HCT116 (cell line): ENCODE measurements at regions not wholly inside any gene's neighbourhood (a gene's known extent, or its start where the extent isn't known, plus 50 kb on each side); places are given as distances from the start of the nearest gene placed in this dataset.

Experiments used
- CBX3 ChIP-seq: IDR thresholded peaks from 2 replicates; pipeline ENCODE4 v1.6.1; 2012; ENCODE audit warnings: low read depth
- CEBPB ChIP-seq: IDR thresholded peaks from 2 replicates; pipeline ENCODE4 v1.6.1; 2012; ENCODE audit warnings: low read depth
- ELF1 ChIP-seq: IDR thresholded peaks from 2 replicates; pipeline ENCODE4 v1.6.1; 2012; ENCODE audit warnings: low read depth, borderline replicate concordance
- EZH2 ChIP-seq: fragments of 200-600 bp; sonication (generic); IDR thresholded peaks from 2 replicates; pipeline ENCODE4 v1.6.1; 2017; ENCODE audit warnings: antibody characterized with exemption, mixed run types
- POLR2A ChIP-seq: IDR thresholded peaks from 2 replicates; pipeline ENCODE4 v1.7.0; 2011; ENCODE audit warnings: borderline replicate concordance; ENCODE audit not compliant: insufficient read depth, insufficient read length; ENCODE audit errors: extremely low read depth
- SRF ChIP-seq: IDR thresholded peaks from 2 replicates; pipeline ENCODE4 v1.6.1; 2012; ENCODE audit warnings: low read depth
- YY1 ChIP-seq: IDR thresholded peaks from 2 replicates; pipeline ENCODE4 v1.6.1; 2011; ENCODE audit warnings: low read length, low read depth, moderate library complexity, mild to moderate bottlenecking; ENCODE audit not compliant: insufficient replicate concordance; ENCODE audit errors: extremely low read depth
- TF ChIP-seq, protein P1 (sequence below), 3 experiments: fragments of 200-600 bp in 1 of 3; sonication (generic) in 1 of 3; IDR thresholded peaks in 2 of 3; conservative IDR thresholded peaks in 1 of 3; 2 replicates each; pipeline ENCODE4 v1.5.1; 2012 to 2017; ENCODE audit warnings: low read depth in 2 of 3, low read length in 2 of 3, antibody characterized with exemption in 1 of 3, borderline replicate concordance in 1 of 3, control low read depth in 1 of 3, mild to moderate bottlenecking in 1 of 3, mixed read lengths in 1 of 3, mixed run types in 1 of 3, moderate library complexity in 1 of 3; ENCODE audit not compliant: insufficient read depth in 1 of 3
- TF ChIP-seq, protein P2 (sequence below): IDR thresholded peaks from 2 replicates; pipeline ENCODE4 v1.6.1; 2012; ENCODE audit warnings: low read depth

DNA sequence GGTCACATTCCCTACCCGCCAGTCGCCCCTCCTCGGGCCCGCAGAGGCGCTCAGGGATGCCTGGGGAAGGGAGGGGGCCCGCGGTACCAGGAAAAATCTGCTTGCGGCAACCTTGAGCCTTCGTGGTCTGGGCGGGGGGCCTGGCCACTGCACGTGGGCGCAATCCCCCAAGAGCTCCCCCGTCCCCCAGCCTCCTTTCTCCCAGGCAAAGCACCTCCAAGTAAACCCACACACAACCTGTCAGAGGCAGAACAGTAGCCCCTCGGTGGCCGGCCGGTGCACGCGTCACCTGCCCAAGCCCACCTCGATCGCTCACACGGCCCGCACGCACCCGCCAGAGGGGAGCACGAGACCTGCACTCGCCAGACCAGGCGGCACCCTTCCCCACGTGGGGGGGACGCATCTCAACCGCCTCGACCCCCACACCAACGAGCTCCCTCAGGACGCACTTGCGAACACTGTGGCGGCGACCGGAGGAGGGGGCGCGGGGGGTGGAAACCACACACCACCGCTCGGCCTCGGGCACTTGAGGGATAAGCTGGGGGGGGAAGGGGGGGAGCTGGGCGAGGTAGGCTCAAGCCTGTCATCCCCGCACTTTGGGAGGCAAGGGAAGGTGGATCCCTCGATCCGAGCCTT lies 1955.7 kb upstream of the DEFB115 start:
- TF ChIP-seq, protein P1, sequence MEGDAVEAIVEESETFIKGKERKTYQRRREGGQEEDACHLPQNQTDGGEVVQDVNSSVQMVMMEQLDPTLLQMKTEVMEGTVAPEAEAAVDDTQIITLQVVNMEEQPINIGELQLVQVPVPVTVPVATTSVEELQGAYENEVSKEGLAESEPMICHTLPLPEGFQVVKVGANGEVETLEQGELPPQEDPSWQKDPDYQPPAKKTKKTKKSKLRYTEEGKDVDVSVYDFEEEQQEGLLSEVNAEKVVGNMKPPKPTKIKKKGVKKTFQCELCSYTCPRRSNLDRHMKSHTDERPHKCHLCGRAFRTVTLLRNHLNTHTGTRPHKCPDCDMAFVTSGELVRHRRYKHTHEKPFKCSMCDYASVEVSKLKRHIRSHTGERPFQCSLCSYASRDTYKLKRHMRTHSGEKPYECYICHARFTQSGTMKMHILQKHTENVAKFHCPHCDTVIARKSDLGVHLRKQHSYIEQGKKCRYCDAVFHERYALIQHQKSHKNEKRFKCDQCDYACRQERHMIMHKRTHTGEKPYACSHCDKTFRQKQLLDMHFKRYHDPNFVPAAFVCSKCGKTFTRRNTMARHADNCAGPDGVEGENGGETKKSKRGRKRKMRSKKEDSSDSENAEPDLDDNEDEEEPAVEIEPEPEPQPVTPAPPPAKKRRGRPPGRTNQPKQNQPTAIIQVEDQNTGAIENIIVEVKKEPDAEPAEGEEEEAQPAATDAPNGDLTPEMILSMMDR (IDR thresholded peaks at IDR 0.05 in 2 of 3, conservative IDR thresholded peaks at IDR 0.05 in 1 of 3; ENCODE audit: borderline replicate concordance in 1 of 3, insufficient read depth in 1 of 3, low read depth in 2 of 3, low read length in 2 of 3) = no peak
- no peak for TF ChIP-seq YY1
- TF ChIP-seq CEBPB = no peak
- no peak for TF ChIP-seq POLR2A
- TF ChIP-seq CBX3 = no peak
- TF ChIP-seq EZH2 = no peak
- TF ChIP-seq, protein P2, sequence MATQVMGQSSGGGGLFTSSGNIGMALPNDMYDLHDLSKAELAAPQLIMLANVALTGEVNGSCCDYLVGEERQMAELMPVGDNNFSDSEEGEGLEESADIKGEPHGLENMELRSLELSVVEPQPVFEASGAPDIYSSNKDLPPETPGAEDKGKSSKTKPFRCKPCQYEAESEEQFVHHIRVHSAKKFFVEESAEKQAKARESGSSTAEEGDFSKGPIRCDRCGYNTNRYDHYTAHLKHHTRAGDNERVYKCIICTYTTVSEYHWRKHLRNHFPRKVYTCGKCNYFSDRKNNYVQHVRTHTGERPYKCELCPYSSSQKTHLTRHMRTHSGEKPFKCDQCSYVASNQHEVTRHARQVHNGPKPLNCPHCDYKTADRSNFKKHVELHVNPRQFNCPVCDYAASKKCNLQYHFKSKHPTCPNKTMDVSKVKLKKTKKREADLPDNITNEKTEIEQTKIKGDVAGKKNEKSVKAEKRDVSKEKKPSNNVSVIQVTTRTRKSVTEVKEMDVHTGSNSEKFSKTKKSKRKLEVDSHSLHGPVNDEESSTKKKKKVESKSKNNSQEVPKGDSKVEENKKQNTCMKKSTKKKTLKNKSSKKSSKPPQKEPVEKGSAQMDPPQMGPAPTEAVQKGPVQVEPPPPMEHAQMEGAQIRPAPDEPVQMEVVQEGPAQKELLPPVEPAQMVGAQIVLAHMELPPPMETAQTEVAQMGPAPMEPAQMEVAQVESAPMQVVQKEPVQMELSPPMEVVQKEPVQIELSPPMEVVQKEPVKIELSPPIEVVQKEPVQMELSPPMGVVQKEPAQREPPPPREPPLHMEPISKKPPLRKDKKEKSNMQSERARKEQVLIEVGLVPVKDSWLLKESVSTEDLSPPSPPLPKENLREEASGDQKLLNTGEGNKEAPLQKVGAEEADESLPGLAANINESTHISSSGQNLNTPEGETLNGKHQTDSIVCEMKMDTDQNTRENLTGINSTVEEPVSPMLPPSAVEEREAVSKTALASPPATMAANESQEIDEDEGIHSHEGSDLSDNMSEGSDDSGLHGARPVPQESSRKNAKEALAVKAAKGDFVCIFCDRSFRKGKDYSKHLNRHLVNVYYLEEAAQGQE = no peak
- TF ChIP-seq ELF1 = no peak
- TF ChIP-seq SRF = no peak
